Lung (tissue), 11 donors: ENCODE measurements at regions not wholly inside any gene's neighbourhood (a gene's known extent, or its start where the extent isn't known, plus 50 kb on each side); places are given as distances from the start of the nearest gene placed in this dataset.

ENCODE experiments used
- ATAC-seq: fragments of 200-7000 bp; cut with Tn5 transposase; one replicate; pipeline ENCODE4 v1.9.1; 2020; ENCODE audit warnings: moderate number of reproducible peaks; ENCODE audit not compliant: insufficient read depth, low FRiP score
- DNase-seq, 3 donors: peaks; one replicate each; pipeline ENCODE4 v3.0.0-alpha.2; 2013 to 2017
- H3K27ac ChIP-seq, 2 donors: one replicate each; pipeline ENCODE4 v1.5.1; 2013; ENCODE audit warnings: mild to moderate bottlenecking in 2 of 2, moderate library complexity in 2 of 2, control low read depth in 1 of 2, inconsistent platforms in 1 of 2, low read depth in 1 of 2, low read length in 1 of 2
- H3K27me3 ChIP-seq, 3 donors: one replicate each; pipeline ENCODE4 v1.5.1; 2013; ENCODE audit warnings: low read length in 2 of 3; ENCODE audit not compliant: control insufficient read depth in 3 of 3, insufficient read depth in 3 of 3
- H3K36me3 ChIP-seq, 4 donors: one replicate each; pipeline ENCODE4 v1.5.1; 2013; ENCODE audit warnings: low read length in 4 of 4, mild to moderate bottlenecking in 1 of 4, moderate library complexity in 1 of 4; ENCODE audit not compliant: control insufficient read depth in 4 of 4, insufficient read depth in 4 of 4
- H3K4me1 ChIP-seq, 5 donors: one replicate each; pipeline ENCODE4 v1.5.1; 2013; ENCODE audit warnings: low read length in 5 of 5, mild to moderate bottlenecking in 2 of 5, moderate library complexity in 1 of 5; ENCODE audit not compliant: control insufficient read depth in 5 of 5, insufficient read depth in 5 of 5
- H3K4me3 ChIP-seq: one replicate; pipeline ENCODE4 v1.5.1; 2013; ENCODE audit warnings: mild to moderate bottlenecking, control low read depth, moderate library complexity
- H3K9ac ChIP-seq, 2 donors: one replicate each; pipeline ENCODE4 v1.5.1; 2013; ENCODE audit warnings: low read length in 2 of 2, control low read depth in 1 of 2; ENCODE audit not compliant: insufficient read depth in 1 of 2
- H3K9me3 ChIP-seq, 4 donors: one replicate each; pipeline ENCODE4 v1.5.1; 2013; ENCODE audit warnings: low read length in 3 of 4, mild to moderate bottlenecking in 1 of 4, moderate library complexity in 1 of 4; ENCODE audit not compliant: control insufficient read depth in 4 of 4, insufficient read depth in 3 of 4
- WGBS, 2 donors: extraction: QIAGEN DNeasy Blood & Tissue Kit; methylation state at CpG; one replicate each; pipeline ENCODE4 v1.1.7; 2013; 5-methylcytosine and 5-hydroxymethylcytosine counted together
- TF ChIP-seq, protein P1 (sequence below): IDR thresholded peaks from 2 replicates; pipeline ENCODE4 v1.5.1; 2012; ENCODE audit warnings: mild to moderate bottlenecking; ENCODE audit errors: control extremely low read depth, extremely low read depth
- donor health status: control.
- donor health status: control.
- donor health status: Bipolar disorder and iron deficiency.
- donor health status: healthy.
- donor health status: DM: yes; HTN: yes; CAD: no.

DNA sequence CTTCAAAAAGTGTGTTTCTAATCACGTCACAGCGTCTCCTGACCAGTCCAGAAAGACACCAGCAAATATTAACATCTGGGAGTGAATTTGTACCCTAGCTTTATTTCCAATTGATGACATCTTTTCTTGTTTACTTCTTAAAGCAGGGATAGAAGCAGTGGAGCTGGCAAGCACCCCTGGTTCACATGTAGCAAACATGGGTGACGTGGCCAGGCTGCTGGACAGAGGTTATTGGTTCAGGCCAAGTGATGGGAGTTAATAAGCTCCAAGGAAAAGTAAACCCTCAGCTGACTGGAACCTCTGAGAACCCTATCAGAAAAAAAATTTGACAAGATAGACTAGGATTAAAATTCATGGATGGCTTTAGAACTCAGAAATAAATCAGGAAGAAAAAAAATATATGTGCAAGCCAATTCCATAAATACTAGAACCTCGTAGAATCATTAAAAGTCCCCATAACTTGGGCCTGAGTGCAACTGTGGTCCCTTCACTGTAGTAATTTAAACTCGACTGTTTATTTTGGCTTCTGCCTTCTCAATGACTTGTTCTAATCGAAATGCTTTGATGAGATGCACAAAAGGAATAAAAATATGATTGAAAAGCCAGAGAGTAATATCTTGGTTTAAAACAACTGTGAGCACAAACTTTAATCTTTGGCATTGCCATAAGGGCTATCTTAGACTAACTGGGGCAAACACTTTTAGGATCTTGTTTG lies 121.5 kb upstream of the CTAGE1 start:
- Histone ChIP-seq H3K27me3 (no peaks in the 10 kb centered on the region), H3K36me3 (no peaks in the 10 kb centered on the region), H3K9ac (no peak overlapping the region), H3K4me1 (peaks cover 0 to 10% (median 3%) of the 10 kb centered on the region in 5 donors), H3K27ac (peak overlapping the region in 1 of 2 donors; percentile 29), H3K9me3 (no peaks in the 10 kb centered on the region), H3K4me3 (no peak overlapping the region)
- TF ChIP-seq, protein P1, sequence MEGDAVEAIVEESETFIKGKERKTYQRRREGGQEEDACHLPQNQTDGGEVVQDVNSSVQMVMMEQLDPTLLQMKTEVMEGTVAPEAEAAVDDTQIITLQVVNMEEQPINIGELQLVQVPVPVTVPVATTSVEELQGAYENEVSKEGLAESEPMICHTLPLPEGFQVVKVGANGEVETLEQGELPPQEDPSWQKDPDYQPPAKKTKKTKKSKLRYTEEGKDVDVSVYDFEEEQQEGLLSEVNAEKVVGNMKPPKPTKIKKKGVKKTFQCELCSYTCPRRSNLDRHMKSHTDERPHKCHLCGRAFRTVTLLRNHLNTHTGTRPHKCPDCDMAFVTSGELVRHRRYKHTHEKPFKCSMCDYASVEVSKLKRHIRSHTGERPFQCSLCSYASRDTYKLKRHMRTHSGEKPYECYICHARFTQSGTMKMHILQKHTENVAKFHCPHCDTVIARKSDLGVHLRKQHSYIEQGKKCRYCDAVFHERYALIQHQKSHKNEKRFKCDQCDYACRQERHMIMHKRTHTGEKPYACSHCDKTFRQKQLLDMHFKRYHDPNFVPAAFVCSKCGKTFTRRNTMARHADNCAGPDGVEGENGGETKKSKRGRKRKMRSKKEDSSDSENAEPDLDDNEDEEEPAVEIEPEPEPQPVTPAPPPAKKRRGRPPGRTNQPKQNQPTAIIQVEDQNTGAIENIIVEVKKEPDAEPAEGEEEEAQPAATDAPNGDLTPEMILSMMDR = no peak
- 79 to 82% methylated on average over 6 of the region's 6 CpGs for WGBS, 2 donors
- ATAC-seq (no peak), DNase-seq (no peak)

DNA sequence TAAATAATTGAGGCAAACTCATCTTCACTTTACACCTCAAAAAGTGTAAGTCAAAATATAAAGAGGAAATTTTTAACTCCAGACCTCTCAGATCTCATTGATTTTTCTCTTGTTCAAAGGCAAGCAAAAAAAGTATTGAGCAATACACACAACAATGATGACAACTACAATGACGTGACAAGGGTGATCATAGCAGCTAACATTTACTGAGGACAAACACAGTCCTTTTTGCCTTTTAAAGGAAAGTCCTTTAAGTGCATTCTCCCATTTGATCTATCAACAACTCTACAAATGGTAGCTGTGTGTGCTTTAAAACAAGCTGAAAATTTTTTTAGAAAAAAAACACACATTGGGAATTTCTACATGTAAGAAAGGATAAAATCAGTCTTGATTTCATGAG lies 123.5 kb upstream of the CTAGE1 start:
- Histone ChIP-seq H3K27me3 (no peaks in the 10 kb centered on the region), H3K4me1 (peaks cover 0 to 10% (median 3%) of the 10 kb centered on the region in 5 donors), H3K4me3 (no peak overlapping the region), H3K27ac (no peak overlapping the region), H3K9me3 (no peaks in the 10 kb centered on the region), H3K36me3 (no peaks in the 10 kb centered on the region), H3K9ac (no peak overlapping the region)
- DNase-seq (no peak), ATAC-seq (no peak)
- WGBS, 2 donors = 76 to 98% methylated on average over 1 of the region's 1 CpG
- TF ChIP-seq, protein P1 = no peak

DNA sequence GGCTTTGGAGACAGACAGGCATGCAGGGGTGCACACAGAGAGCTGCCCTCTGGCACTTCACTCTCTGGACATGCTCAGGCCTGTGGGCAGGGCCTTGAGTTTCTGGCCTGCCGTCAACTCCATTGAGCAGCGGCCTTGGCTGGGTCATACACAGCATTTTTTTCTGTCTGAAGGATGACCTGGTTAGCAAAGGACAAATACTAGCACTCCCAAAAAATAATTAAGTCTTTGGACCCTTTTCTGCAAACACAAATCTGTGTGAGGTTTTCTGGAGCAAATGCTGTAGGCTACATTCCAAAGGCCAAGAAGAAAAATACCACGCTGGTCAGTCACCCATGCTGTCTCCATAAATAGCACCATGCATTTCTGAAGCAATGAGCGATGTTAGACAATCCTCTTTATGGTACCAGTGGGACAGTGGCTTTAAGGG lies 124.7 kb upstream of the CTAGE1 start:
- peaks cover 0 to 15% (median 5%) of the 10 kb centered on the region in 5 donors for H3K4me1 ChIP-seq
- no peak overlapping the region for H3K4me3 ChIP-seq
- no peaks in the 10 kb centered on the region for H3K27me3 ChIP-seq
- H3K9ac ChIP-seq = no peak overlapping the region
- DNase-seq (no peak), ATAC-seq (peak; percentile 39)
- H3K9me3 ChIP-seq = no peaks in the 10 kb centered on the region
- WGBS, 2 donors = 57 to 84% methylated on average over 4 of the region's 4 CpGs
- H3K36me3 ChIP-seq = no peaks in the 10 kb centered on the region
- H3K27ac ChIP-seq = no peak overlapping the region
- TF ChIP-seq, protein P1 = no peak

DNA sequence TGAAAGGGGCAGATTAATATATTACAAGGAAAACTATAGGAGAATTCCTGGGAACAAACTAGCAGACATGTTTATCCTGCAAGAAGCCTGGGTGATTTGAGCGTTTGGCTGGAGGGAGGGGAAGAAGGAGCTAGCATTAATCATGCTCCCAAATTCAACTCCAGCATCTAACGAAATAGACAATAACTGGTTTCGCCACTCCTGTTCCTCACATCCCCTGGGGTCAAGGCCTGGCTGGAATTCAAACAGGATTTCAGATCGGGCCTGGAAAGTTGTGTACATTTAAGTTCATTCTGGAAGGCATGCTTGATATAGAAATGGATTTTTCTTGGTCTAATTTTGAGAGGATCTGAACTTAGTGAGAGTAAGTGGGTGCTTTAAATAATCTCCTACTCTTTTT lies 126.1 kb upstream of the CTAGE1 start:
- Histone ChIP-seq H3K4me1 (peaks cover 2 to 28% (median 5%) of the 10 kb centered on the region in 5 donors), H3K27ac (no peak overlapping the region), H3K9ac (no peak overlapping the region), H3K27me3 (no peaks in the 10 kb centered on the region), H3K9me3 (no peaks in the 10 kb centered on the region), H3K36me3 (no peaks in the 10 kb centered on the region), H3K4me3 (no peak overlapping the region)
- ATAC-seq (no peak), DNase-seq (no peak)
- TF ChIP-seq, protein P1 = no peak
- 75 to 80% methylated on average over 4 of the region's 4 CpGs for WGBS, 2 donors
